T-helper 22 cell (primary cell): ENCODE measurements at regions not wholly inside any gene's neighbourhood (a gene's known extent, or its start where the extent isn't known, plus 50 kb on each side); places are given as distances from the start of the nearest gene placed in this dataset.

Experiments
- DNase-seq: peaks from one replicate; pipeline ENCODE4 v3.0.0-alpha.2; 2020; ENCODE audit warnings: low read depth

GRCh38 chr20:60803335-60804055 lies 448.6 kb upstream of the CDH4 start:
- DNase-seq = no peak

DNA sequence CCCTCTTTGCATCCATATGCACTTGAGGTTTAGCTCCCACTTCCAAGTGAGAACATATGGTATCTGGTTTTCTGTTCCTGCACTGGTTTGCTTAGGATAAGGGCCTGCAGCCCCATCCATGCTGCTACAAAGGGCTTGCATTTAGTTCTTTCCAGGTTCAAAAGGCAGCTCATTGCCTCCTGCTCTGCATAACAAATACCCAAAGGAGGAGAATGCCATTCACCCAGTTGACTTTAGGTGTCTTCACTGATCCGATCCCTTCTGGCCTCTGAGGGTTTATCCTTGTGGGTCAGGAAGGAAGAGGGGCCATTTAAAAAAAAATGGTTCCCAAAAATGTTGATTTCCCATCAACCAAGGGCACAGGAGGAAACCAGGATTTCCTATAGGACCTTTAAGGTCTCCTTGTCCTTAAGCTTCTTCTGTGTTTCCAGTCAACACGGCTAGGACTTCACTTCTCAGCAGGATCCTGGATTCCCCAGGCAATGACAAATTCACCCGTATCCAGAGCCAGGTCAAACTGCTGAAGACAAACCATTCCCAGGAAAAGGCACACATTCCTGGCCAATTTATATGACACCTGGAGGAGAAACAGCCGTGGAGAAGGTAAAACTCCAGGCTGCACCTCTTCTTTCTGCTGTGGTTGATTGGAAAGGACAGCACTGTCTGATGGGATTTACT lies 447.7 kb upstream of the CDH4 start:
- no peak for DNase-seq

- no peak for DNase-seq
Measured at GRCh38 chr20:60804918-60805630, 447.0 kb upstream of the CDH4 start.

DNA sequence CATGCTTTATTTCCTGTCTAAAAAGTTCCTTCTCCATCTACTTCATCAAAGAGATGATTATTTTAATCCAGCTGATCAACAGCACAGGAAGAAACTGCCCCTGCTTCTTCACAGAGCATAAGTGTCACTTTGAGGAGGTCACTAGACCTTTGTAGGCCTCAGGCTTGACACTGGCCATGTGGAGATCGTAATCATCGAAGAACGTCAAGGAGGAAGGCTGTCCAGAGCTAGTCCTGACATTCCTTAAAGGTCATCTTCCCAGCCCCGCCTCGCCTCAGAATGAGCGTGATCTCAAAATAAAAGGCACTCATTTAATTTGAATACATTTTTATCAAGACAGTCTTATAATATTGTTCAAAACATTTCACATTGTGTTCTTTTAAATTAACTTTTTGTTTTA lies 445.7 kb upstream of the CDH4 start:
- DNase-seq = no peak

DNA sequence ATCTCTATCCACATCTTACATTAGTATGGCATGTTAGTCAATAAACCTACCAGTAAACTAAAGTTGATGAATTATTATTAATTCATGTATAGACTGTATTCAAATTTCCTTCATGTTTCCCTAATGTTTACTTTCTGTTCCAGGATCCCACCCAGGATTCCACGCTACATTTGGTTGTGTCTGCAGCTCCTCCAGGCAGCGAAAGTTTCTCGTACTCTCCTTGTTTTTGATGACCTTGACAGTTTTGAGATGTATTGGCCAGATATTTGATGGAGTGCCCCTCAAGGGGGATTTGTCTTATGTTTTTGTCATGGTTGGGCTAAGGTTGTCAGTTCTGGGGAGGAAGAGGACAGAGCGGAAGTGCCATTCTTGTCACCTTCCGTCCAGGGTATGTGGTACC lies 445.2 kb upstream of the CDH4 start:
- DNase-seq = no peak

GRCh38 chr20:60808003-60808672 lies 443.9 kb upstream of the CDH4 start:
- DNase-seq = no peak

- no peak for DNase-seq
Measured at GRCh38 chr20:60808701-60809100, 443.4 kb upstream of the CDH4 start.

GRCh38 chr20:60810561-60810960 lies 441.5 kb upstream of the CDH4 start:
- DNase-seq = no peak

- DNase-seq = no peak
Measured at GRCh38 chr20:60812561-60812960, 439.5 kb upstream of the CDH4 start.

- no peak for DNase-seq
Measured at GRCh38 chr20:60813066-60813465, 439.0 kb upstream of the CDH4 start.

GRCh38 chr20:60815656-60816055 lies 436.4 kb upstream of the CDH4 start:
- DNase-seq = no peak

GRCh38 chr20:60816901-60817300 lies 435.2 kb upstream of the CDH4 start:
- no peak for DNase-seq

DNA sequence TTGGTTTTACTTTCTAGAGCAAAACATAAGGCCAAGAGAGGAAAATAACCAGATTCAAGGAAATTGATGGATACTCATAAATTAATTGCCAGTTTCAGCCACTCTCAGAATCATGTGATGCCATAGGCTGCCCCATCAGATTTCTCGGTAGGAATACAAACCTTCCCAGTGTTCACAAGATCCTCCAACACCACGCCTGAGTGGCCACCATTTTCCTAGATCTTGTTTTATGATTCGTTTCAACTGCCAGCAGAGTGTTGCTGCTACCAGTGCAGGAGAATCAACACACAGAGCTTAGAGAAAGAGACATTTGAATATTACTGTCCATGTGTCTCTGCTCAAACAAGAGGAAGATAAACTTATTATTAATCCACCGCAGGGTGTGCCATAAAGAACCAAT lies 434.2 kb upstream of the CDH4 start:
- DNase-seq = no peak

- no peak for DNase-seq
Measured at GRCh38 chr20:60819511-60819910, 432.6 kb upstream of the CDH4 start.

GRCh38 chr20:60820149-60820548 lies 431.9 kb upstream of the CDH4 start:
- DNase-seq = no peak

GRCh38 chr20:60820918-60821317 lies 431.1 kb upstream of the CDH4 start:
- DNase-seq = no peak

DNA sequence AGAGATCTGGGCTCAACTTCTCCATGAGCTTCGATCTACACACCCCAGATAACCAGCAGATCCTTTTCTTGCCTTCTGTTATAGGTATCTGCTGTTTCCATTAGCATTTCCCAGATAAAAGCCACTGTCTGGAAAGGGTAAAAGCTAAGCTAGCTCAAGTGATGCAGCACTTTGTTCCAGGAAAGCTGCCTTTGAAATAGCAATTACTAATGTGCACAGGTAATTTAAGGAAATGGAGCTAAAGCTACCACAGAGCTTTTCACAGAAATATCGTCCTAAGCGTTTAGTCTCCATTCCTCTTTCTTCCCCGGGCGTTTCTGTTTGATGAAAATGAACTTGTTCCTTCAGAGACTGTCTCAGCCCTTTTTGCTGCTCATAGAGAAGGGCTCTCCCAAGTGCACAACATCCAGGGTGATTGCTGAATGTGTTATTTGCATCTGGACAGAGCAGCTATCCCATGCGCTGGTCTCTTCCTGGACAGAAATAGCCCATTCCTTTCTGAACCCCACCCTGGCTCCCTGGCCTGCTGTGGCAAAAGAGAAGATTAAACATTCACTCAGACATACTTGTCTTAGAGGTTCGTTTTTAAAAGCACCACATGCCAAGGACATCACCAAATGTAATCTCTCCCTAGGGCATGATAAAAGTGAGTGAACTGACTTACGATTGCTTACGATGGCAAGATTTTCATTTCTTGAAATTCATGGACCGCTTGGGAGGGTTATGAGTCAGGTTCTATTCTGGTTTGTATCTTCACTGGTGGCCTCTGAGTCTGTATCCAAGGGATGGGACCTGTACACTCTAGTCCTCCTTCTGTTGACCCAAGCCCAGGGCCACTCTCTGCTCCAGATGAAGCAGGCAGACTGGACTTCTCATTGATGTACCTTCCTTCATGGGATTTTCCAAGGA lies 429.1 kb upstream of the CDH4 start:
- no peak for DNase-seq

- DNase-seq = no peak
Measured at GRCh38 chr20:60835876-60836275, 416.2 kb upstream of the CDH4 start.

- no peak for DNase-seq
Measured at GRCh38 chr20:60837173-60837770, 414.8 kb upstream of the CDH4 start.

DNA sequence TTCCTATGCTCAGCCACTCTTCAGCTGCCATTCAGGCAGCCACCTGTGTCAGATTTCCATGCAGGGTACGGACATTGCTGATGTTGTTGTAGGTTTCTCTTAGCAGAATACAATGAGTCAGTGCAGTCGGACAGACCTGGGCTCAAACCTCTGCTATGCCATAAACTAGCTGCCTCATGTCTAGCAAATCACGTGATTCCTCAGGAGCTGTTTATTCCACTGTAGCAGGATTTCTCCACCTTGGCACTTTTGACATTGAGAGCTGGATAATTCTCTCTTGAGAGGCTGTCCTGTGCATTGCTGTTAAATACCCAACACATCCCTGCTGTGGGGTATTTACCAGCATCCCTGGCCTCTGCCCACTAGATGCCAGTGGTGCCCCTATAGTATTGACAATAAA lies 413.8 kb upstream of the CDH4 start:
- DNase-seq = no peak

DNA sequence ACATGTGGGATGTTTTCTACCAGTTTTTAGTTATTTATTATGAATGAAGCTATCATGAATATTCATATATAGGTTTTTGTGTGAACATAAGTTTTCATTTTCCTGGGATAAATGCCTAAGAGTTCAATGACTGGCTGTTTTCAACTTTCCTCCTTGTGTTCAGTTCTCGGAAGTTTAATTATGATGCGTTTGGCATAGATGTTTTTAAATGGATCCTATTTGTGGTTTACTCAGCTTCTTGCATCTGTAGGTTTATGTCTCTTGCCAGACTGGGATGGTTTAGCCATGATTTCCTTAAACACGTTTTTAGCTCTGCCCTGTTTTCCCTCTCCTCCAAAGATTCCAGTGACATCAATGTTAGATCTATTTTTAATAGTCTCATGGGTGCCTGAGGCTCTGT lies 411.1 kb upstream of the CDH4 start:
- no peak for DNase-seq
